ENCODE measurements at regions not wholly inside any gene's neighbourhood (a gene's known extent, or its start where the extent isn't known, plus 50 kb on each side); places are given as distances from the start of the nearest gene placed in this dataset.

DNA sequence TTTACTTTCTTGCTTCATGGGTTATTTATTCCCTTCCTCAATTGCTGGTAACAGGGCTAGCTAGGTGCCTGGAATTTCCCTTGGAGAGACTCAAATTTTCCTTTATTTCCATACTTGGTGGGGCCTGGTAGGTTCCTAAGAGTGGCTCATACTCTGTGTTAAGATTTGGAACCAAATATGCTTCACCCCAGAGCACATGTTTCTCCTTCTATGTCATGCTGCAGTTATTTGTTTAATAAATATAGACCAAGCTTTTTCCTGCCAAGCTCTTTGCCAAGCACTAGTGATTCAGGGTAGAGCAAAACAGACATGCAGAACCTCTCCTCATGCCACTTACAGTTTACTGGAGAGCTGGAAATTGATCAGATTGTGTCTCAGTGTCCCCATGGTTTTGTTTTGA lies 290.3 kb upstream of the SGCD start:
- Histone ChIP-seq H3K9me3 (ENCODE audit: control insufficient read depth in 1 of 2, insufficient read depth in 1 of 2, low read depth in 1 of 2, low read length in 2 of 2) (peaks cover 0 to 12% of the 10 kb centered on the region in 2 experiments; a peak in 2 of 4 replicates), H4K20me1 (ENCODE audit: insufficient read depth) (no peaks in the 10 kb centered on the region), H3K9ac (ENCODE audit: low read length) (no peak overlapping the region), H3K4me1 (ENCODE audit: control insufficient read depth in 1 of 2, insufficient read depth in 2 of 2, low read length in 2 of 2) (no peaks in the 10 kb centered on the region), H3K27me3 (ENCODE audit: insufficient read depth, low read length) (no peaks in the 10 kb centered on the region), H3K4me3 (replicated peaks in 1 of 2; ENCODE audit: low read depth in 1 of 2, low read length in 2 of 2) (no peak overlapping the region), H3K27ac (ENCODE audit: low read depth, low read length) (no peak overlapping the region), H2AFZ (ENCODE audit: low read depth, low read length, poor library complexity, severe bottlenecking) (no peak overlapping the region), H3K36me3 (ENCODE audit: control insufficient read depth in 1 of 2, insufficient read depth in 2 of 2, low read length in 2 of 2) (no peaks in the 10 kb centered on the region), H3K4me2 (ENCODE audit: low read length) (no peak overlapping the region), H3K9me2 (ENCODE audit: insufficient read depth) (no peaks in the 10 kb centered on the region), H3K79me2 (ENCODE audit: insufficient read depth, low read length) (no peaks in the 10 kb centered on the region)
- ATAC-seq = no peak
- ChIA-PET POLR2A (no interaction called here), RAD21 (ENCODE audit: low non-redundant PET in 1 of 2, low total read pairs in 2 of 2, uncharacterized antibody in 2 of 2, unreplicated experiment in 2 of 2) (no interaction called here), CTCF (no interaction called here)
- intact Hi-C loops (cut with micrococcal nuclease) = no loop called here
- no TSS peak for BruUV-seq (replicated peaks)
- no peak for DNase-seq (ENCODE audit: low read depth, low spot score)
- TF ChIP-seq ZFX (IDR thresholded peaks at IDR 0.05) (no peak), SIN3A (IDR thresholded peaks at IDR 0.05; ENCODE audit: low read depth) (no peak), ZNF274 (IDR thresholded peaks at IDR 0.05; ENCODE audit: low read depth, low read length) (no peak), JUND (IDR thresholded peaks at IDR 0.05) (no peak), SP1 (IDR thresholded peaks at IDR 0.05; ENCODE audit: low read depth) (no peak), POLR2A (IDR thresholded peaks at IDR 0.05; ENCODE audit: borderline replicate concordance, extremely low read depth, insufficient read depth, insufficient read length) (no peak), RAD21 (IDR thresholded peaks at IDR 0.05; ENCODE audit: low read depth) (no peak), EZH2 (IDR thresholded peaks at IDR 0.05) (no peak), YY1 (IDR thresholded peaks at IDR 0.05; ENCODE audit: extremely low read depth, insufficient replicate concordance, low read depth, low read length) (no peak), EGR1 (IDR thresholded peaks at IDR 0.05; ENCODE audit: low read depth) (no peak), ELF1 (IDR thresholded peaks at IDR 0.05; ENCODE audit: borderline replicate concordance, low read depth) (no peak), CBX3 (IDR thresholded peaks at IDR 0.05; ENCODE audit: low read depth) (no peak)
- TF ChIP-seq, protein P1, sequence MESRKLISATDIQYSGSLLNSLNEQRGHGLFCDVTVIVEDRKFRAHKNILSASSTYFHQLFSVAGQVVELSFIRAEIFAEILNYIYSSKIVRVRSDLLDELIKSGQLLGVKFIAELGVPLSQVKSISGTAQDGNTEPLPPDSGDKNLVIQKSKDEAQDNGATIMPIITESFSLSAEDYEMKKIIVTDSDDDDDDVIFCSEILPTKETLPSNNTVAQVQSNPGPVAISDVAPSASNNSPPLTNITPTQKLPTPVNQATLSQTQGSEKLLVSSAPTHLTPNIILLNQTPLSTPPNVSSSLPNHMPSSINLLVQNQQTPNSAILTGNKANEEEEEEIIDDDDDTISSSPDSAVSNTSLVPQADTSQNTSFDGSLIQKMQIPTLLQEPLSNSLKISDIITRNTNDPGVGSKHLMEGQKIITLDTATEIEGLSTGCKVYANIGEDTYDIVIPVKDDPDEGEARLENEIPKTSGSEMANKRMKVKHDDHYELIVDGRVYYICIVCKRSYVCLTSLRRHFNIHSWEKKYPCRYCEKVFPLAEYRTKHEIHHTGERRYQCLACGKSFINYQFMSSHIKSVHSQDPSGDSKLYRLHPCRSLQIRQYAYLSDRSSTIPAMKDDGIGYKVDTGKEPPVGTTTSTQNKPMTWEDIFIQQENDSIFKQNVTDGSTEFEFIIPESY (IDR thresholded peaks at IDR 0.05; ENCODE audit: extremely low read depth, insufficient replicate concordance, low read length) = no peak
- TF ChIP-seq, protein P2, sequence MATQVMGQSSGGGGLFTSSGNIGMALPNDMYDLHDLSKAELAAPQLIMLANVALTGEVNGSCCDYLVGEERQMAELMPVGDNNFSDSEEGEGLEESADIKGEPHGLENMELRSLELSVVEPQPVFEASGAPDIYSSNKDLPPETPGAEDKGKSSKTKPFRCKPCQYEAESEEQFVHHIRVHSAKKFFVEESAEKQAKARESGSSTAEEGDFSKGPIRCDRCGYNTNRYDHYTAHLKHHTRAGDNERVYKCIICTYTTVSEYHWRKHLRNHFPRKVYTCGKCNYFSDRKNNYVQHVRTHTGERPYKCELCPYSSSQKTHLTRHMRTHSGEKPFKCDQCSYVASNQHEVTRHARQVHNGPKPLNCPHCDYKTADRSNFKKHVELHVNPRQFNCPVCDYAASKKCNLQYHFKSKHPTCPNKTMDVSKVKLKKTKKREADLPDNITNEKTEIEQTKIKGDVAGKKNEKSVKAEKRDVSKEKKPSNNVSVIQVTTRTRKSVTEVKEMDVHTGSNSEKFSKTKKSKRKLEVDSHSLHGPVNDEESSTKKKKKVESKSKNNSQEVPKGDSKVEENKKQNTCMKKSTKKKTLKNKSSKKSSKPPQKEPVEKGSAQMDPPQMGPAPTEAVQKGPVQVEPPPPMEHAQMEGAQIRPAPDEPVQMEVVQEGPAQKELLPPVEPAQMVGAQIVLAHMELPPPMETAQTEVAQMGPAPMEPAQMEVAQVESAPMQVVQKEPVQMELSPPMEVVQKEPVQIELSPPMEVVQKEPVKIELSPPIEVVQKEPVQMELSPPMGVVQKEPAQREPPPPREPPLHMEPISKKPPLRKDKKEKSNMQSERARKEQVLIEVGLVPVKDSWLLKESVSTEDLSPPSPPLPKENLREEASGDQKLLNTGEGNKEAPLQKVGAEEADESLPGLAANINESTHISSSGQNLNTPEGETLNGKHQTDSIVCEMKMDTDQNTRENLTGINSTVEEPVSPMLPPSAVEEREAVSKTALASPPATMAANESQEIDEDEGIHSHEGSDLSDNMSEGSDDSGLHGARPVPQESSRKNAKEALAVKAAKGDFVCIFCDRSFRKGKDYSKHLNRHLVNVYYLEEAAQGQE (IDR thresholded peaks at IDR 0.05; ENCODE audit: low read depth) = no peak
